Endothelial cell of umbilical vein (primary cell): ENCODE measurements at regions not wholly inside any gene's neighbourhood (a gene's known extent, or its start where the extent isn't known, plus 50 kb on each side); places are given as distances from the start of the nearest gene placed in this dataset.

Experiments used
- BruUV-seq: library from RNA; stranded (reverse); fragments of 400-500 nt; replicated peaks from 2 replicates; lab custom pipeline; 2021; lab: Mats Ljungman, UMichigan
- CTCF ChIA-PET: fragments of 300-600, 350-600 bp; sonication (Branson Sonifier 250); formaldehyde crosslinking; loops from one replicate; lab custom pipeline; 2021; ENCODE audit warnings: antibody characterized with exemption, inconsistent platforms; lab: Charles Lee
- POLR2A ChIA-PET: fragments of 300-600, 350-600 bp; sonication (Branson Sonifier 250); formaldehyde crosslinking; loops from one replicate; lab custom pipeline; 2021; ENCODE audit warnings: antibody characterized with exemption, inconsistent platforms; lab: Charles Lee
- DNase-seq: peaks from one replicate; pipeline ENCODE4 v3.0.0-alpha.2; 2011; ENCODE audit warnings: low read depth, low spot score
- FAIRE-seq: peaks from 2 replicates; lab custom pipeline; 2011; peaks lifted over from hg19 to GRCh38; lab: Jason Lieb, UNC
- H2AFZ ChIP-seq: 2 replicates; pipeline ENCODE4 v1.6.0; 2012; ENCODE audit warnings: low read depth, low read length, control low read depth, inconsistent platforms
- H3K27ac ChIP-seq: 2 replicates; pipeline ENCODE4 v1.5.1; 2011; ENCODE audit warnings: low read depth, mild to moderate bottlenecking, control low read depth, low read length, moderate library complexity; ENCODE audit not compliant: insufficient read depth
- H3K27me3 ChIP-seq, 2 experiments: 2 replicates each; pipeline versions ENCODE4 v1.6.0 to v1.6.1; 2011; ENCODE audit warnings: low read length in 2 of 2, mixed read lengths in 1 of 2; ENCODE audit not compliant: control insufficient read depth in 2 of 2, insufficient read depth in 2 of 2
- H3K36me3 ChIP-seq, 2 experiments: 2 replicates in 1 of 2; 3 replicates in 1 of 2; pipeline ENCODE4 v1.5.1; 2011; ENCODE audit warnings: low read length in 2 of 2, mild to moderate bottlenecking in 1 of 2, moderate library complexity in 1 of 2; ENCODE audit not compliant: control insufficient read depth in 2 of 2, insufficient read depth in 2 of 2; ENCODE audit errors: extremely low read depth in 1 of 2
- H3K4me1 ChIP-seq: 3 replicates; pipeline ENCODE4 v1.5.1; 2011; ENCODE audit warnings: mild to moderate bottlenecking, low read length; ENCODE audit not compliant: control insufficient read depth, insufficient read depth; ENCODE audit errors: extremely low read depth
- H3K4me2 ChIP-seq: 2 replicates; pipeline ENCODE4 v1.6.1; 2011; ENCODE audit warnings: low read length, control low read depth, mixed read lengths; ENCODE audit not compliant: insufficient read depth
- H3K4me3 ChIP-seq, 3 experiments: fragments of 200-600 bp in 1 of 3; sonication (generic), shearing (Covaris generic) in 1 of 3; replicated peaks in 1 of 3; 2 replicates each; pipeline ENCODE4 v1.5.1; 2011 to 2016; ENCODE audit warnings: control low read depth in 3 of 3, low read length in 3 of 3, mild to moderate bottlenecking in 2 of 3, inconsistent platforms in 1 of 3, low read depth in 1 of 3, moderate library complexity in 1 of 3; ENCODE audit not compliant: insufficient read depth in 1 of 3
- H3K79me2 ChIP-seq: 2 replicates; pipeline ENCODE4 v1.6.0; 2012; ENCODE audit warnings: low read length, inconsistent platforms; ENCODE audit not compliant: control insufficient read depth, insufficient read depth
- H3K9ac ChIP-seq: replicated peaks from 2 replicates; pipeline ENCODE3; 2011; ENCODE audit warnings: low read length, control low read depth; ENCODE audit not compliant: insufficient read depth; ENCODE audit errors: extremely low read depth
- H3K9me1 ChIP-seq: replicated peaks from 3 replicates; pipeline ENCODE4 v1.6.0; 2011; ENCODE audit warnings: mild to moderate bottlenecking, low read length; ENCODE audit not compliant: control insufficient read depth, insufficient read depth; ENCODE audit errors: extremely low read depth
- H3K9me3 ChIP-seq: replicated peaks from 2 replicates; pipeline ENCODE4 v1.5.1; 2012; ENCODE audit warnings: low read length, inconsistent platforms; ENCODE audit not compliant: control insufficient read depth, insufficient read depth
- H4K20me1 ChIP-seq: replicated peaks from 2 replicates; pipeline ENCODE3; 2011; ENCODE audit warnings: mild to moderate bottlenecking, low read length; ENCODE audit not compliant: control insufficient read depth, insufficient read depth; ENCODE audit errors: extremely low read depth
- CTCF ChIP-seq, 2 donors: IDR thresholded peaks; 1 replicate in 1 of 2; 2 replicates in 1 of 2; pipeline ENCODE4 v1.5.1; 2011; ENCODE audit warnings: low read length in 2 of 2, mild to moderate bottlenecking in 2 of 2, moderate library complexity in 2 of 2, control low read depth in 1 of 2, inconsistent platforms in 1 of 2, low read depth in 1 of 2; ENCODE audit not compliant: insufficient read depth in 1 of 2; ENCODE audit errors: extremely low read depth in 1 of 2
- EZH2 ChIP-seq: IDR thresholded peaks from 2 replicates; pipeline ENCODE4 v1.6.1; 2012; ENCODE audit warnings: borderline replicate concordance, low read depth, mild to moderate bottlenecking, moderate library complexity, low read length, inconsistent platforms; ENCODE audit not compliant: severe bottlenecking
- FOS ChIP-seq: IDR thresholded peaks from 2 replicates; pipeline ENCODE4 v1.6.1; 2011; ENCODE audit warnings: mild to moderate bottlenecking, low read length, moderate library complexity, borderline replicate concordance; ENCODE audit not compliant: insufficient read depth
- GATA2 ChIP-seq: IDR thresholded peaks from 2 replicates; pipeline ENCODE4 v1.7.0; 2011; ENCODE audit warnings: low read depth, mild to moderate bottlenecking, moderate library complexity, mixed read lengths, low read length; ENCODE audit not compliant: insufficient read length, insufficient read depth
- JUN ChIP-seq: IDR thresholded peaks from 2 replicates; pipeline ENCODE4 v1.6.1; 2011; ENCODE audit warnings: borderline replicate concordance, low read depth; ENCODE audit not compliant: insufficient read length, insufficient read depth
- MAX ChIP-seq: IDR thresholded peaks from 2 replicates; pipeline ENCODE4 v1.6.1; 2011; ENCODE audit not compliant: insufficient read depth, insufficient read length
- MYC ChIP-seq: IDR thresholded peaks from one replicate; pipeline ENCODE4 v1.6.1; 2011; ENCODE audit warnings: mild to moderate bottlenecking, low read depth, low read length
- POLR2A ChIP-seq: IDR thresholded peaks from 2 replicates; pipeline ENCODE4 v1.6.1; 2012; ENCODE audit warnings: low read depth, mild to moderate bottlenecking, control low read depth, low read length
- POLR2AphosphoS5 ChIP-seq: IDR thresholded peaks from 2 replicates; pipeline ENCODE4 v1.6.1; 2012; ENCODE audit warnings: low read depth, mild to moderate bottlenecking, control low read depth, low read length, moderate library complexity; ENCODE audit not compliant: insufficient read depth
- dilution Hi-C: fragments of 300-500 bp; cut with MboI; formaldehyde crosslinking; loops from one replicate; pipeline ENCODE4 v1.15.0; 2019; ENCODE audit warnings: low sequenced_read_pairs; ENCODE audit not compliant: extremely low pct_ligation_motif_present
- intact Hi-C: fragments of 100-400 bp; cut with micrococcal nuclease; formaldehyde crosslinking; loops from one replicate; pipeline ENCODE4 v1.10.0; 2022

- TF ChIP-seq POLR2AphosphoS5, result no peak
- FAIRE-seq (no peak), DNase-seq (no peak)
- POLR2A ChIA-PET, result no interaction called here
- Histone ChIP-seq H3K36me3 (no peaks in the 10 kb centered on the region), H3K4me2 (no peak overlapping the region), H3K9me1 (no peaks in the 10 kb centered on the region), H3K79me2 (no peaks in the 10 kb centered on the region), H4K20me1 (no peaks in the 10 kb centered on the region), H3K9ac (no peak overlapping the region), H3K4me1 (no peaks in the 10 kb centered on the region), H2AFZ (no peak overlapping the region), H3K27me3 (peaks cover 0 to 9% of the 10 kb centered on the region in 2 experiments), H3K4me3 (no peak overlapping the region), H3K27ac (no peak overlapping the region), H3K9me3 (no peaks in the 10 kb centered on the region)
- no TSS peak for BruUV-seq
- intact Hi-C loops (no loop called here), dilution Hi-C loops (no loop called here)
- CTCF ChIA-PET, result interaction anchor here (0.6 kb wide), 1 partner anchor 252 kb away, joined by 4 read pairs; no protein-coding TSS in a partner anchor
These were observed 267.1 kb downstream of the MRTFB start for GRCh38 chr16:14338236-14338635.

- no TSS peak for BruUV-seq
- H3K9me3 ChIP-seq, result no peaks in the 10 kb centered on the region
- no peak overlapping the region for H3K27ac ChIP-seq
- peaks cover 0 to 9% of the 10 kb centered on the region in 2 experiments for H3K27me3 ChIP-seq
- H4K20me1 ChIP-seq, result no peaks in the 10 kb centered on the region
- H3K79me2 ChIP-seq, result no peaks in the 10 kb centered on the region
- dilution Hi-C loops (no loop called here), intact Hi-C loops (no loop called here)
- H3K36me3 ChIP-seq, result no peaks in the 10 kb centered on the region
- no peaks in the 10 kb centered on the region for H3K9me1 ChIP-seq
- no peak for DNase-seq
- no peak overlapping the region for H3K4me3 ChIP-seq
- no peak overlapping the region for H3K9ac ChIP-seq
- ChIA-PET CTCF (interaction anchor here (0.6 kb wide), 1 partner anchor 253 kb away, joined by 4 read pairs; no protein-coding TSS in a partner anchor), POLR2A (no interaction called here)
- no peaks in the 10 kb centered on the region for H3K4me1 ChIP-seq
- no peak overlapping the region for H3K4me2 ChIP-seq
- TF ChIP-seq MAX (no peak), FOS (no peak), JUN (no peak), EZH2 (no peak), GATA2 (no peak), MYC (no peak), POLR2A (no peak), CTCF (IDR thresholded peaks at IDR 0.05; ENCODE audit: extremely low read depth in 1 of 2, insufficient read depth in 1 of 2, low read depth in 1 of 2, low read length in 2 of 2) (no peak), POLR2AphosphoS5 (no peak)
- H2AFZ ChIP-seq, result no peak overlapping the region
- no peak for FAIRE-seq
These were observed 266.4 kb downstream of the MRTFB start for GRCh38 chr16:14337303-14338191.
